ENCODE measurements at regions not wholly inside any gene's neighbourhood (a gene's known extent, or its start where the extent isn't known, plus 50 kb on each side); places are given as distances from the start of the nearest gene placed in this dataset.

DNA sequence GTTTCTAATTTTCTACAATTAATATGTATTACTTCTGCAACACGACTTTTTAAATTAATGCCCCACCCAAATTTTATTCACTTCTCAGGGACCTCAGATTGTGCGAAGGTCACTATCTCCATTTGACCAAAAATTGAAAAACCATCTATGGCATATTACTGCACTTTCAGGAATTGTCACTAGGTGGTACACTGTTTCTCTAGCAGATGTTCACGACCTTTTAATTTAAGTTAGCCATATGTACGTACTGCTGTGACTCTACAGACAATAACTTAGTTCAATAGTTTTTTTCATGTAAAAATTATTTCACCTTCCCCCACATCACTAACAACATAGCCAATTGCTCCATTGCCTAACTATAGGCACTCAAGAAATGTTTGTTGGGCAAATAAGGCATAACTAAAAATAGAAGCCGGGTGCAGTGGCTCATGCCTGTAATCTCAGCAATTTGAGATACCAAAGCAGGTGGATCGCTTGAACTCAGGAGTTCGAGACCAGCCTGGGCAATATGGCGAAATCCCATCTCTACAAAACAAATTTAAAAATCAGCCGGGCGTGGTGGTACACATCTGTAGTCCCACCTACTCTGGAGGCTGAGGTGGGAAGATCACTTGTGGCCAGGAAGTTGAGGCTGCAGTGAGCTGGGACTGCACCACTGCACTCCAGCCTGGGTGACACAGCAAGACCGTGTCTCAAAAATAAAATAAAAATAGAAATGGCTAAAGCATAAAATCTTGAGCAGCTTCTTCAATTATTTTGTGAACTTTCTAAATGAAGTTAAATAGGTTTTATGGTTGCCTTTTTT is 75.7 kb upstream of the PKN2 start:
- TF ChIP-seq, protein P1, sequence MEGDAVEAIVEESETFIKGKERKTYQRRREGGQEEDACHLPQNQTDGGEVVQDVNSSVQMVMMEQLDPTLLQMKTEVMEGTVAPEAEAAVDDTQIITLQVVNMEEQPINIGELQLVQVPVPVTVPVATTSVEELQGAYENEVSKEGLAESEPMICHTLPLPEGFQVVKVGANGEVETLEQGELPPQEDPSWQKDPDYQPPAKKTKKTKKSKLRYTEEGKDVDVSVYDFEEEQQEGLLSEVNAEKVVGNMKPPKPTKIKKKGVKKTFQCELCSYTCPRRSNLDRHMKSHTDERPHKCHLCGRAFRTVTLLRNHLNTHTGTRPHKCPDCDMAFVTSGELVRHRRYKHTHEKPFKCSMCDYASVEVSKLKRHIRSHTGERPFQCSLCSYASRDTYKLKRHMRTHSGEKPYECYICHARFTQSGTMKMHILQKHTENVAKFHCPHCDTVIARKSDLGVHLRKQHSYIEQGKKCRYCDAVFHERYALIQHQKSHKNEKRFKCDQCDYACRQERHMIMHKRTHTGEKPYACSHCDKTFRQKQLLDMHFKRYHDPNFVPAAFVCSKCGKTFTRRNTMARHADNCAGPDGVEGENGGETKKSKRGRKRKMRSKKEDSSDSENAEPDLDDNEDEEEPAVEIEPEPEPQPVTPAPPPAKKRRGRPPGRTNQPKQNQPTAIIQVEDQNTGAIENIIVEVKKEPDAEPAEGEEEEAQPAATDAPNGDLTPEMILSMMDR (IDR thresholded peaks at IDR 0.05) = peak; percentile 80

DNA sequence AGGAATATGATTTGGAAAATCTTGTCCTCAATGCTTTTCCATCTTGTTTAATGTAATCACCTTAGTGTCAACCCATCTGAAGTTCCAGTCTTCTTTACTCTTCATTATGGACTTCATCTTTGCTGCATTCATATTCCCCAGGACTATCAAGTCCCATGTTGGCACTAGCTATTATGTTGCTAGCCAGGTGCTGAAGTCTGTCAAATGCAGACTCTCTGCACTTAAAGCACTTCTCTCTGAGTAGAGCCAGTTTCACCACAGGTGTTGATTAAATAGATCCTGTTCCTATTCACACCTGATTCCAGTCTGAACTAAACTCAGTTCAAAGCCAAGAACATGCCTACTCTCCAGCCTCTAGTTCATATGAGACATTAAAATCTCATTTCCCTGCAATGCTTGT is 75.0 kb upstream of the PKN2 start:
- TF ChIP-seq, protein P1 (IDR thresholded peaks at IDR 0.05) = no peak

DNA sequence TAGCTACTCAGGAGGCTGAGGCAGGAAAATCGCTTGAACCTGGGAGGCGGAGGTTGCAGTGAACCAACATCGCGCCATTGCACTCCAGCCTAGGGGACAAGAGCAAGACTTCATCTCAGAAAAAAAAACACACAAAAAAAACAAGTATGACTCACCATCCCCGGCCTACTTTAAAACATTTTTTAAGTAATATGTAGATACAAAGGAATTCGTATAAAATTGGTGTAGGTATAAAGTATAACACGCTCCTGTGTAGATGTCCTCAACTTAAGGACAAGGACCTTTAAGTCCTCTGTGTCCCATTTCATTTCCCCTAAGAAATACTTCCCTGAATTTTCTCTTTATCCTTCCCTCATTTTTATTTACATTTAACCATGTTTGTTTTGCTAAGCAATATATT is 73.4 kb upstream of the PKN2 start:
- TF ChIP-seq, protein P1 (IDR thresholded peaks at IDR 0.05) = no peak

DNA sequence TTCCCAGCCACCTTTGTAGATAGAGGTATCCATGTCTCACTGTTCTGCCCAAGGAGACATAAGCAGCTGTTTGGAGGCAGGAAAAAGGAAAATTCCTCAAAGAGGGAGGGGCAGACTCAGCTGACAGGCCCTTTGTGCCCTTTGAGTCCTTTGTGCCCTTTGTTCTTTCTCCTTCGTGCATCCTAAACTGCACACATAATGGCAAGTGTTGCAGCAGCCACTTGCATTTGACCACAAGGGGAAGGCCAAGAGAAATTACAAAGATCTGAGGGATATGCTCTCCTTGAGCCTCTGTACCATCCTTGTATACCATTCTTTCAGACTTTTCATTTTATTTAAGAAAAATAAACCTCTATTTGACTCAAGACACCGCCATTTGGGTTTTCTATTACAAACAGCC is 71.8 kb upstream of the PKN2 start:
- TF ChIP-seq, protein P1 (IDR thresholded peaks at IDR 0.05) = no peak

DNA sequence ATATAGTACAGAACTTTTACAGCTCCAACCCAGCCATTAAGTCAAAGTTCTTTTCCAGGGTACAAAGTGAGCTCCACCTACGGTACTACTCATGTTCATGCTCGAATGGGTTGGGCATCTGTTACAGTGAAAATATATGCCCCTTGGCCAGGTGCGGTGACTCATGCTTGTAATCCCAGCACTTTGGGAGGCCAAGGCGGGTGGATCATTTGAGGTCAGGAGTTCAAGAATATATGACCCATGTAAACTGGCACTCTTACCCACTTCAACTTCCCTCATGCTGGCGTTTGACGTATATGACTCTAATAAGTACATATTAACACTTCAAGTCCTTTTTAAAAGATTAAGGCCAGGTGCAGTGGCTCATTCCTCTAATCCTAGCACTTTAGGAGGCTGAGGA is 71.3 kb upstream of the PKN2 start:
- TF ChIP-seq, protein P1 (IDR thresholded peaks at IDR 0.05) = no peak

DNA sequence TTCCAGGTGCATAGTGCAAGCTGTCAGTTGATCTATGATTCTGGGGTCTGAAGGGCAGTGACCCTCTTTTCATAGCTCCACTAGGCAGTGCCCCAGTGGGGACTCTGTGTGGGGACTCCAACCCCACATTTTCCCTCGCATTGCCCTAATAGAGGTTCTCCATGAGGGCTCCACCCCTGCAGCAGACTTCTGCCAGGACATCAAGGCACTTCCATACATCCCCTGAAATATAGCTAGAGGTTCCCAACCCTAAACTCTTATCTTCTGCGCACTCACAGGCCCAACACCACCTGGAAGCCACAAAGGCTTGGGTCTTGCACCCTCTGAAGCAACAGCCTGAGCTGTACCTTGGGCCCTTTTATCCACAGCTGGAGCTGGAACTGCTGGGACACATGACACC is 65.7 kb upstream of the PKN2 start:
- TF ChIP-seq, protein P1 (IDR thresholded peaks at IDR 0.05) = no peak
